ENCODE measurements at regions not wholly inside any gene's neighbourhood (a gene's known extent, or its start where the extent isn't known, plus 50 kb on each side); places are given as distances from the start of the nearest gene placed in this dataset.

- DNase-seq: no peak
Observed at GRCh38 chr5:82684165-82684564, 393.0 kb downstream of the TMEM167A start.

- no peak for DNase-seq
Observed at GRCh38 chr5:82679660-82680059, 397.5 kb downstream of the TMEM167A start.

GRCh38 chr5:82676661-82677060, 398.5 kb upstream of the RPS23 start:
- peak; percentile 9 for DNase-seq

GRCh38 chr5:82674671-82675070, 396.5 kb upstream of the RPS23 start:
- DNase-seq: no peak

- DNase-seq: no peak
Observed at GRCh38 chr5:82673057-82673809, 395.1 kb upstream of the RPS23 start.

GRCh38 chr5:82670692-82671091, 392.5 kb upstream of the RPS23 start:
- DNase-seq: no peak

GRCh38 chr5:82669720-82670119, 391.6 kb upstream of the RPS23 start:
- no peak for DNase-seq

- no peak for DNase-seq
Observed at GRCh38 chr5:82666312-82666711, 388.2 kb upstream of the RPS23 start.

GRCh38 chr5:82664732-82665131, 386.6 kb upstream of the RPS23 start:
- DNase-seq: no peak

- DNase-seq: no peak
Observed at GRCh38 chr5:82663225-82663624, 385.1 kb upstream of the RPS23 start.

- no peak for DNase-seq
Observed at GRCh38 chr5:82662340-82662739, 384.2 kb upstream of the RPS23 start.

GRCh38 chr5:82661933-82662332, 383.8 kb upstream of the RPS23 start:
- DNase-seq: no peak

- no peak for DNase-seq
Observed at GRCh38 chr5:82661462-82661861, 383.3 kb upstream of the RPS23 start.

- no peak for DNase-seq
Observed at GRCh38 chr5:82659115-82659514, 381.0 kb upstream of the RPS23 start.

GRCh38 chr5:82657033-82657699, 379.0 kb upstream of the RPS23 start:
- no peak for DNase-seq

- DNase-seq: no peak
Observed at GRCh38 chr5:82656341-82656761, 378.2 kb upstream of the RPS23 start.

GRCh38 chr5:82655078-82655477, 376.9 kb upstream of the RPS23 start:
- no peak for DNase-seq

GRCh38 chr5:82649943-82650342, 371.8 kb upstream of the RPS23 start:
- no peak for DNase-seq

GRCh38 chr5:82644766-82645165, 366.6 kb upstream of the RPS23 start:
- DNase-seq: no peak

GRCh38 chr5:82644229-82644628, 366.1 kb upstream of the RPS23 start:
- no peak for DNase-seq

GRCh38 chr5:82642313-82642712, 364.2 kb upstream of the RPS23 start:
- no peak for DNase-seq

- peak; percentile 15 for DNase-seq
Observed at GRCh38 chr5:82641331-82642003, 363.3 kb upstream of the RPS23 start.

GRCh38 chr5:82640916-82641315, 362.8 kb upstream of the RPS23 start:
- no peak for DNase-seq
